HEK293 (cell line): ENCODE measurements at regions not wholly inside any gene's neighbourhood (a gene's known extent, or its start where the extent isn't known, plus 50 kb on each side); places are given as distances from the start of the nearest gene placed in this dataset.
"Not testable (repeated sequence)": the region's sequence is repeated elsewhere in the genome, so short reads cannot be mapped to it uniquely, and the experiment has no call there.

Experiments used
- SCRT2 ChIP-seq: fragments of 450-650 bp; formaldehyde crosslinking; IDR thresholded peaks from 2 replicates; pipeline ENCODE4 v1.5.1; 2016; ENCODE audit warnings: missing biosample characterization, missing genetic modification characterization
- ZBTB7A ChIP-seq: fragments of 450-650 bp; formaldehyde crosslinking; IDR thresholded peaks from 2 replicates; pipeline ENCODE4 v1.5.1; 2016; ENCODE audit warnings: low read depth, missing biosample characterization, missing genetic modification characterization
- ZNF530 ChIP-seq: fragments of 450-650 bp; formaldehyde crosslinking; IDR thresholded peaks from 2 replicates; pipeline ENCODE4 v1.5.1; 2016; ENCODE audit warnings: low read depth, missing biosample characterization, missing genetic modification characterization
- ZNF701 ChIP-seq: fragments of 450-650 bp; formaldehyde crosslinking; IDR thresholded peaks from 2 replicates; pipeline ENCODE4 v1.5.1; 2016; ENCODE audit warnings: missing biosample characterization, missing genetic modification characterization
- ZXDB ChIP-seq: fragments of 450-650 bp; formaldehyde crosslinking; IDR thresholded peaks from 2 replicates; pipeline ENCODE4 v1.5.1; 2016; ENCODE audit warnings: missing biosample characterization, missing genetic modification characterization
- TF ChIP-seq, protein P1 (sequence below): sonication (generic); formaldehyde crosslinking; IDR thresholded peaks from 2 replicates; pipeline ENCODE4 v1.8.1; 2022; ENCODE audit warnings: mild to moderate bottlenecking, moderate library complexity, missing genetic modification reagents
- TF ChIP-seq, protein P2 (sequence below): fragments of 450-650 bp; formaldehyde crosslinking; IDR thresholded peaks from 2 replicates; pipeline ENCODE4 v1.5.1; 2016; ENCODE audit warnings: missing biosample characterization, missing genetic modification characterization
- TF ChIP-seq, protein P3 (sequence below): fragments of 450-650 bp; formaldehyde crosslinking; IDR thresholded peaks from 2 replicates; pipeline ENCODE4 v1.5.1; 2016; ENCODE audit warnings: missing biosample characterization, missing genetic modification characterization
- TF ChIP-seq, protein P4 (sequence below): fragments of 450-650 bp; formaldehyde crosslinking; IDR thresholded peaks from 2 replicates; pipeline ENCODE4 v1.5.1; 2016; ENCODE audit warnings: missing biosample characterization, missing genetic modification characterization, low read depth

DNA sequence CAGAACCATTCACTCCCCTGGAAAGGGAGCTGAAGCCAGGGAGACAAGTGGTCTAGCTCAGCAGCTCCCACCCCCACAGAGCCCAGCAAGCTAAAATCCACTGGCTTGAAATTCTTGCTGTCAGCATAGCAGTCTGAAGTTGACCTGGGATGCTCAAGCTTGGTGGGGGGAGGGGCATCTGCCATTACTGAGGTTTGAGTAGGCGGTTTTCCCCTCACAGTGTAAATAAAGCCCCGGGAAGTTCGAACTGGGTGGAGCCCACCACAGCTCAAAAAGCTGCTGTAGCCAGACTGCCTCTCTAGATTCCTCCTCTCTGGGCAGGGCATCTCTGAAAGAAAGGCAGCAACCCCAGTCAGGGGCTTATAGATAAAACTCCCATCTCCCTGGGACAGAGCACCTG, 171.3 kb upstream of the E2F8 start:
- TF ChIP-seq SCRT2 (tag by site-specific recombination); ZBTB7A (tag by site-specific recombination); ZXDB (tag by site-specific recombination); ZNF701 (tag by site-specific recombination); ZNF530: not testable (repeated sequence)
- TF ChIP-seq, protein P1, sequence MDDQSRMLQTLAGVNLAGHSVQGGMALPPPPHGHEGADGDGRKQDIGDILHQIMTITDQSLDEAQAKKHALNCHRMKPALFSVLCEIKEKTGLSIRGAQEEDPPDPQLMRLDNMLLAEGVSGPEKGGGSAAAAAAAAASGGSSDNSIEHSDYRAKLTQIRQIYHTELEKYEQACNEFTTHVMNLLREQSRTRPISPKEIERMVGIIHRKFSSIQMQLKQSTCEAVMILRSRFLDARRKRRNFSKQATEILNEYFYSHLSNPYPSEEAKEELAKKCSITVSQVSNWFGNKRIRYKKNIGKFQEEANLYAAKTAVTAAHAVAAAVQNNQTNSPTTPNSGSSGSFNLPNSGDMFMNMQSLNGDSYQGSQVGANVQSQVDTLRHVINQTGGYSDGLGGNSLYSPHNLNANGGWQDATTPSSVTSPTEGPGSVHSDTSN (CRISPR knock-in tag), result not testable (repeated sequence)
- TF ChIP-seq, protein P2, sequence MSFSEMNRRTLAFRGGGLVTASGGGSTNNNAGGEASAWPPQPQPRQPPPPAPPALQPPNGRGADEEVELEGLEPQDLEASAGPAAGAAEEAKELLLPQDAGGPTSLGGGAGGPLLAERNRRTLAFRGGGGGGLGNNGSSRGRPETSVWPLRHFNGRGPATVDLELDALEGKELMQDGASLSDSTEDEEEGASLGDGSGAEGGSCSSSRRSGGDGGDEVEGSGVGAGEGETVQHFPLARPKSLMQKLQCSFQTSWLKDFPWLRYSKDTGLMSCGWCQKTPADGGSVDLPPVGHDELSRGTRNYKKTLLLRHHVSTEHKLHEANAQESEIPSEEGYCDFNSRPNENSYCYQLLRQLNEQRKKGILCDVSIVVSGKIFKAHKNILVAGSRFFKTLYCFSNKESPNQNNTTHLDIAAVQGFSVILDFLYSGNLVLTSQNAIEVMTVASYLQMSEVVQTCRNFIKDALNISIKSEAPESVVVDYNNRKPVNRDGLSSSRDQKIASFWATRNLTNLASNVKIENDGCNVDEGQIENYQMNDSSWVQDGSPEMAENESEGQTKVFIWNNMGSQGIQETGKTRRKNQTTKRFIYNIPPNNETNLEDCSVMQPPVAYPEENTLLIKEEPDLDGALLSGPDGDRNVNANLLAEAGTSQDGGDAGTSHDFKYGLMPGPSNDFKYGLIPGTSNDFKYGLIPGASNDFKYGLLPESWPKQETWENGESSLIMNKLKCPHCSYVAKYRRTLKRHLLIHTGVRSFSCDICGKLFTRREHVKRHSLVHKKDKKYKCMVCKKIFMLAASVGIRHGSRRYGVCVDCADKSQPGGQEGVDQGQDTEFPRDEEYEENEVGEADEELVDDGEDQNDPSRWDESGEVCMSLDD (tag by site-specific recombination), result not testable (repeated sequence)
- TF ChIP-seq, protein P3, sequence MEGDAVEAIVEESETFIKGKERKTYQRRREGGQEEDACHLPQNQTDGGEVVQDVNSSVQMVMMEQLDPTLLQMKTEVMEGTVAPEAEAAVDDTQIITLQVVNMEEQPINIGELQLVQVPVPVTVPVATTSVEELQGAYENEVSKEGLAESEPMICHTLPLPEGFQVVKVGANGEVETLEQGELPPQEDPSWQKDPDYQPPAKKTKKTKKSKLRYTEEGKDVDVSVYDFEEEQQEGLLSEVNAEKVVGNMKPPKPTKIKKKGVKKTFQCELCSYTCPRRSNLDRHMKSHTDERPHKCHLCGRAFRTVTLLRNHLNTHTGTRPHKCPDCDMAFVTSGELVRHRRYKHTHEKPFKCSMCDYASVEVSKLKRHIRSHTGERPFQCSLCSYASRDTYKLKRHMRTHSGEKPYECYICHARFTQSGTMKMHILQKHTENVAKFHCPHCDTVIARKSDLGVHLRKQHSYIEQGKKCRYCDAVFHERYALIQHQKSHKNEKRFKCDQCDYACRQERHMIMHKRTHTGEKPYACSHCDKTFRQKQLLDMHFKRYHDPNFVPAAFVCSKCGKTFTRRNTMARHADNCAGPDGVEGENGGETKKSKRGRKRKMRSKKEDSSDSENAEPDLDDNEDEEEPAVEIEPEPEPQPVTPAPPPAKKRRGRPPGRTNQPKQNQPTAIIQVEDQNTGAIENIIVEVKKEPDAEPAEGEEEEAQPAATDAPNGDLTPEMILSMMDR, result not testable (repeated sequence)
- TF ChIP-seq, protein P4, sequence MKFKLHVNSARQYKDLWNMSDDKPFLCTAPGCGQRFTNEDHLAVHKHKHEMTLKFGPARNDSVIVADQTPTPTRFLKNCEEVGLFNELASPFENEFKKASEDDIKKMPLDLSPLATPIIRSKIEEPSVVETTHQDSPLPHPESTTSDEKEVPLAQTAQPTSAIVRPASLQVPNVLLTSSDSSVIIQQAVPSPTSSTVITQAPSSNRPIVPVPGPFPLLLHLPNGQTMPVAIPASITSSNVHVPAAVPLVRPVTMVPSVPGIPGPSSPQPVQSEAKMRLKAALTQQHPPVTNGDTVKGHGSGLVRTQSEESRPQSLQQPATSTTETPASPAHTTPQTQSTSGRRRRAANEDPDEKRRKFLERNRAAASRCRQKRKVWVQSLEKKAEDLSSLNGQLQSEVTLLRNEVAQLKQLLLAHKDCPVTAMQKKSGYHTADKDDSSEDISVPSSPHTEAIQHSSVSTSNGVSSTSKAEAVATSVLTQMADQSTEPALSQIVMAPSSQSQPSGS (tag by site-specific recombination), result not testable (repeated sequence)
